ENCODE measurements at regions not wholly inside any gene's neighbourhood (a gene's known extent, or its start where the extent isn't known, plus 50 kb on each side); places are given as distances from the start of the nearest gene placed in this dataset.

DNA sequence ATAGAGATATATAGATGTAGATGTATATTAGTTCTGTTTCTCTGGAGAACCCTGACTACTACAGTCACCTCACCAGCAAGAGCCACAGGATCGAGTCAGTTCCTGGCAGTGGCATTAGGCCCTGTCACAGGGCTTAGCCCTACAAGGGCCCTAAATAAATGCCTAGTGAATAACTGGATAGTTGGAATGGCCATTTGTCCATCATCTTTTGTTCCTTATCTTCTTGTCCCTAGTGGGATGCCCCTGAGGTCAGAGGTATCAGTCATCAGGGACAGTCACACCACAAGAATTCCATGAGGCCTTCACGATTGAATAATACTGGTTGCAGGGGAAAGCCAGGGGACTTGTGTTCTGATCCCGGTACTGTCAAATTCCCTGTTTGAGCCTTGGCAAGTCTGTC, 204.9 kb upstream of the PPP2R3A start:
- TF ChIP-seq YY1 (IDR thresholded peaks at IDR 0.05) (no peak), NR2F2 (IDR thresholded peaks at IDR 0.05) (no peak), EGR1 (IDR thresholded peaks at IDR 0.05; ENCODE audit: low read depth in 2 of 2) (no peak), FOXA2 (IDR thresholded peaks at IDR 0.05) (no peak), FOXA1 (IDR thresholded peaks at IDR 0.05) (no peak), HNF4G (IDR thresholded peaks at IDR 0.05) (no peak), SP1 (IDR thresholded peaks at IDR 0.05) (no peak)
- DNase-seq (ENCODE audit: low spot score) = no peak
- Histone ChIP-seq H3K36me3 (ENCODE audit: control insufficient read depth in 4 of 4, insufficient read depth in 3 of 4, low read depth in 1 of 4, low read length in 3 of 4) (no peaks in the 10 kb centered on the region), H3K9ac (ENCODE audit: low read depth in 1 of 2, low read length in 2 of 2) (no peak overlapping the region), H3K27me3 (ENCODE audit: control insufficient read depth in 4 of 4, insufficient read depth in 4 of 4, low read length in 3 of 4) (no peaks in the 10 kb centered on the region), H3K9me3 (ENCODE audit: control insufficient read depth in 4 of 4, low read length in 3 of 4) (no peaks in the 10 kb centered on the region), H3K4me3 (ENCODE audit: low read depth in 1 of 3, low read length in 3 of 3) (no peak overlapping the region), H3K27ac (ENCODE audit: low read depth in 1 of 2, low read length in 2 of 2) (no peak overlapping the region), H3K4me1 (ENCODE audit: control insufficient read depth in 4 of 4, insufficient read depth in 4 of 4, low read length in 3 of 4) (no peaks in the 10 kb centered on the region)
- WGBS = 73% methylated on average over 3 of the region's 3 CpGs

DNA sequence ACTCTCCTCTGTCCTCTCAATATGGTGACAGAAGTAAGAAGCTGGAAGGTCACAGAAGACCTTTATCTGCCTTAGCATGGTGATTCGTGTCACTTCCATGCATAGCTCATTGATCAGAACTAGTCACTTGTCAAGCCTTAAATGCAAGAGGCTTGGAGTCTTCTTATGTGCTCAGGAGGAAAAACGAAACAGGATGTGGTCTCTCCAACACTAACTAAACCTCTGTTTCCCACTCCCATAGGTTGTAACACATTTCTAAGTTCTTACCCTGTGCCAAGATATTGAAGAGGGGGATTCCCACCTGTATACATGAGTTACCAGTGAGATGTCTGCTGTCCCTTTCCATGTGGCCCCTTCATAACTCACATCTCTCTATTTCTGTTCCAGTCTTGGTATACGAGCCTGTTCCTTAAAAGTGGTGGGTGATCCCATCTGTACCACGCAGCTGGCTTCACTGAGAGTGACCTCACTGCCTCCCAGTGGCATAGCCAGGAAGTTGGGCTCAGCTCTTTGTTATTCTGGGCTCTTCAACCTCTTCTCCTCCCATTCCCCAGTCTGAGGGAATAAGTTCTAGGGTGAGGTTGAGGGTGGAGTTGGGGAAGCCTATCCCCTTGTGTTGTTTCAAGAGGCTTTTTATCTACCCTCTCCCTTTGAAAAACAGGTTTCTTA, 203.2 kb upstream of the PPP2R3A start:
- H3K27ac ChIP-seq (ENCODE audit: low read depth in 1 of 2, low read length in 2 of 2) = no peak overlapping the region
- no peaks in the 10 kb centered on the region for H3K36me3 ChIP-seq (ENCODE audit: control insufficient read depth in 4 of 4, insufficient read depth in 3 of 4, low read depth in 1 of 4, low read length in 3 of 4)
- no peaks in the 10 kb centered on the region for H3K9me3 ChIP-seq (ENCODE audit: control insufficient read depth in 4 of 4, low read length in 3 of 4)

More for the DNA sequence above, 203.2 kb upstream of the PPP2R3A start:
- TF ChIP-seq, protein P1, sequence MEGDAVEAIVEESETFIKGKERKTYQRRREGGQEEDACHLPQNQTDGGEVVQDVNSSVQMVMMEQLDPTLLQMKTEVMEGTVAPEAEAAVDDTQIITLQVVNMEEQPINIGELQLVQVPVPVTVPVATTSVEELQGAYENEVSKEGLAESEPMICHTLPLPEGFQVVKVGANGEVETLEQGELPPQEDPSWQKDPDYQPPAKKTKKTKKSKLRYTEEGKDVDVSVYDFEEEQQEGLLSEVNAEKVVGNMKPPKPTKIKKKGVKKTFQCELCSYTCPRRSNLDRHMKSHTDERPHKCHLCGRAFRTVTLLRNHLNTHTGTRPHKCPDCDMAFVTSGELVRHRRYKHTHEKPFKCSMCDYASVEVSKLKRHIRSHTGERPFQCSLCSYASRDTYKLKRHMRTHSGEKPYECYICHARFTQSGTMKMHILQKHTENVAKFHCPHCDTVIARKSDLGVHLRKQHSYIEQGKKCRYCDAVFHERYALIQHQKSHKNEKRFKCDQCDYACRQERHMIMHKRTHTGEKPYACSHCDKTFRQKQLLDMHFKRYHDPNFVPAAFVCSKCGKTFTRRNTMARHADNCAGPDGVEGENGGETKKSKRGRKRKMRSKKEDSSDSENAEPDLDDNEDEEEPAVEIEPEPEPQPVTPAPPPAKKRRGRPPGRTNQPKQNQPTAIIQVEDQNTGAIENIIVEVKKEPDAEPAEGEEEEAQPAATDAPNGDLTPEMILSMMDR (IDR thresholded peaks at IDR 0.05; ENCODE audit: low read depth, low read length, missing input control) = no peak
- no peak for TF ChIP-seq GABPA (IDR thresholded peaks at IDR 0.05 in 1 of 2, conservative IDR thresholded peaks at IDR 0.05 in 1 of 2)
- no peak for TF ChIP-seq HNF4A (conservative IDR thresholded peaks at IDR 0.05)
- TF ChIP-seq, protein P2, sequence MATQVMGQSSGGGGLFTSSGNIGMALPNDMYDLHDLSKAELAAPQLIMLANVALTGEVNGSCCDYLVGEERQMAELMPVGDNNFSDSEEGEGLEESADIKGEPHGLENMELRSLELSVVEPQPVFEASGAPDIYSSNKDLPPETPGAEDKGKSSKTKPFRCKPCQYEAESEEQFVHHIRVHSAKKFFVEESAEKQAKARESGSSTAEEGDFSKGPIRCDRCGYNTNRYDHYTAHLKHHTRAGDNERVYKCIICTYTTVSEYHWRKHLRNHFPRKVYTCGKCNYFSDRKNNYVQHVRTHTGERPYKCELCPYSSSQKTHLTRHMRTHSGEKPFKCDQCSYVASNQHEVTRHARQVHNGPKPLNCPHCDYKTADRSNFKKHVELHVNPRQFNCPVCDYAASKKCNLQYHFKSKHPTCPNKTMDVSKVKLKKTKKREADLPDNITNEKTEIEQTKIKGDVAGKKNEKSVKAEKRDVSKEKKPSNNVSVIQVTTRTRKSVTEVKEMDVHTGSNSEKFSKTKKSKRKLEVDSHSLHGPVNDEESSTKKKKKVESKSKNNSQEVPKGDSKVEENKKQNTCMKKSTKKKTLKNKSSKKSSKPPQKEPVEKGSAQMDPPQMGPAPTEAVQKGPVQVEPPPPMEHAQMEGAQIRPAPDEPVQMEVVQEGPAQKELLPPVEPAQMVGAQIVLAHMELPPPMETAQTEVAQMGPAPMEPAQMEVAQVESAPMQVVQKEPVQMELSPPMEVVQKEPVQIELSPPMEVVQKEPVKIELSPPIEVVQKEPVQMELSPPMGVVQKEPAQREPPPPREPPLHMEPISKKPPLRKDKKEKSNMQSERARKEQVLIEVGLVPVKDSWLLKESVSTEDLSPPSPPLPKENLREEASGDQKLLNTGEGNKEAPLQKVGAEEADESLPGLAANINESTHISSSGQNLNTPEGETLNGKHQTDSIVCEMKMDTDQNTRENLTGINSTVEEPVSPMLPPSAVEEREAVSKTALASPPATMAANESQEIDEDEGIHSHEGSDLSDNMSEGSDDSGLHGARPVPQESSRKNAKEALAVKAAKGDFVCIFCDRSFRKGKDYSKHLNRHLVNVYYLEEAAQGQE (IDR thresholded peaks at IDR 0.05) = no peak
- TF ChIP-seq FOXA2 (IDR thresholded peaks at IDR 0.05) = no peak
- DNase-seq (ENCODE audit: low spot score) = no peak
- H3K4me1 ChIP-seq (ENCODE audit: control insufficient read depth in 4 of 4, insufficient read depth in 4 of 4, low read length in 3 of 4) = no peaks in the 10 kb centered on the region
- no peaks in the 10 kb centered on the region for H3K27me3 ChIP-seq (ENCODE audit: control insufficient read depth in 4 of 4, insufficient read depth in 4 of 4, low read length in 3 of 4)
- H3K4me3 ChIP-seq (ENCODE audit: low read depth in 1 of 3, low read length in 3 of 3) = no peak overlapping the region
- 32% methylated on average over 4 of the region's 4 CpGs for WGBS
- no peak overlapping the region for H3K9ac ChIP-seq (ENCODE audit: low read depth in 1 of 2, low read length in 2 of 2)

All from liver (tissue), 8 donors.